ENCODE measurements at regions not wholly inside any gene's neighbourhood (a gene's known extent, or its start where the extent isn't known, plus 50 kb on each side); places are given as distances from the start of the nearest gene placed in this dataset.

DNA sequence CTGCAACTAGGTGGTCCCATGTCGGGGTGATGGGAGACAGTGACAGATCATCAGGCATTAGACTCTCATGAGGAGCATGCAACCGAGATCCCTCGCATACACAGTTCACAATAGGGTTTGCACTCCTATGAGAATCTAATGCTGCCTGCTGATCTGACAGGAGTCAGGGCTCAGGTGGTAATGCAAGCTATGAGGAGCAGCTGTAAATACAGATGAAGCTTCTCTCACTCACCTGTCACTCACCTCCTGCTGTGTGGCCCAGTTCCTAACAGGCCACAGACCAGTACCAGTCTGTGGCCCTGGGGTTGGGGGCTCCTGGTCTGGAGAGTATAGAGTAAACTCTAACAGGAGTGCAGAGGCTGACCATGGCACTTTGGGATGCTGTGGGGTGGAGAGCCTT lies 209.2 kb downstream of the DLEU7 start:
- no peak for TF ChIP-seq POLR2A (IDR thresholded peaks at IDR 0.05)
- TF ChIP-seq, protein P1, sequence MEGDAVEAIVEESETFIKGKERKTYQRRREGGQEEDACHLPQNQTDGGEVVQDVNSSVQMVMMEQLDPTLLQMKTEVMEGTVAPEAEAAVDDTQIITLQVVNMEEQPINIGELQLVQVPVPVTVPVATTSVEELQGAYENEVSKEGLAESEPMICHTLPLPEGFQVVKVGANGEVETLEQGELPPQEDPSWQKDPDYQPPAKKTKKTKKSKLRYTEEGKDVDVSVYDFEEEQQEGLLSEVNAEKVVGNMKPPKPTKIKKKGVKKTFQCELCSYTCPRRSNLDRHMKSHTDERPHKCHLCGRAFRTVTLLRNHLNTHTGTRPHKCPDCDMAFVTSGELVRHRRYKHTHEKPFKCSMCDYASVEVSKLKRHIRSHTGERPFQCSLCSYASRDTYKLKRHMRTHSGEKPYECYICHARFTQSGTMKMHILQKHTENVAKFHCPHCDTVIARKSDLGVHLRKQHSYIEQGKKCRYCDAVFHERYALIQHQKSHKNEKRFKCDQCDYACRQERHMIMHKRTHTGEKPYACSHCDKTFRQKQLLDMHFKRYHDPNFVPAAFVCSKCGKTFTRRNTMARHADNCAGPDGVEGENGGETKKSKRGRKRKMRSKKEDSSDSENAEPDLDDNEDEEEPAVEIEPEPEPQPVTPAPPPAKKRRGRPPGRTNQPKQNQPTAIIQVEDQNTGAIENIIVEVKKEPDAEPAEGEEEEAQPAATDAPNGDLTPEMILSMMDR (IDR thresholded peaks at IDR 0.05): no peak
- no peak for TF ChIP-seq EP300 (IDR thresholded peaks at IDR 0.05)

Data from ovary (tissue), 3 donors.